HG03378 (cell line): ENCODE measurements at regions not wholly inside any gene's neighbourhood (a gene's known extent, or its start where the extent isn't known, plus 50 kb on each side); places are given as distances from the start of the nearest gene placed in this dataset.

ENCODE experiments used
- ATAC-seq: cut with Tn5 transposase; IDR thresholded peaks from one replicate; pipeline ENCODE4 v1.9.1; 2021; ENCODE audit warnings: mild to moderate bottlenecking, moderate library complexity; ENCODE audit not compliant: unreplicated experiment

- no peak for ATAC-seq
These were observed 121.1 kb downstream of the NHLRC3 start for GRCh38 chr13:39159393-39159792.

DNA sequence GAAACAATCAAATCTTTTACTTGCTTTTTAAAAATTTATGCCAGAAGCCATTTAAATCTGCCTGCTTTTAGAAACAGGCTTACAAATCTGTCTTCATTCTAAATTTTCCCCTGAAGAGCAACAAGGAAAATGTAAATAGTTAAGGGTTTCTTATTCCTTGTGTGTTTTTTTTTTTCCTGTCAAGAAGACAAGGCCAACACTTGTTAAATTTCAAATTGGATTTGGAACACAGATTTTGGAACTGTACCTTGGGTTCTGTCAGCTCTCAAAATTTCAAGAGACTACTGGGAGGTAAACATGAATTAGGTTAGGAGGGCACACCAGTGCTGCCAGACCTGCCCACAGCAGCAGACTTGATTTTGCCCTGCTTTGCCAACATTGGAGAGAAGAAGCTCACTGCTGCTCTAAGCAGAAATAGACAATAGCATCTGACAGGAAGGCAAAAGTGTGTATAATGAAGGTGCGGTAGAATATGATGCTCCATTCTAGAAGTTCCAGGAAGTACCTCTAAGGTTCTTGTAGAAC, 121.7 kb downstream of the NHLRC3 start:
- no peak for ATAC-seq

DNA sequence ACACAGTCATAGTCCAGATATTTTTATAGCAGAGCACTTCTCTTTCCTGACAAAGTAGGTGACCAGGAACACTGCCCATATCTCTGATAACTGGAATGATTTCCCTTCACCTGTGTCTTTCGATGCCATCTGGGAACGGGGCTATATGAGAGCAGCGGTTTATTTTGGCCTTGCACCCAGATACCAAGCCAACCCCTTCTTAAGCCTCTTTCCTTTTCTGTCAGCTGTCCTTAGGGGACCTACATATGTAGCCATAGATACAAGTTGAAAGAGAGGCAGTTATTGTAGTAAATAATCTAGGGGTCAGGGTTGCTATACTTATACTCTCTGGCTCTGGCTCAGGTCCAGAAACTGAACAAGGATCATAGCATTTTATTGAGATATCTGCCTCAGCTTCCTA, 128.8 kb downstream of the NHLRC3 start:
- ATAC-seq = no peak

DNA sequence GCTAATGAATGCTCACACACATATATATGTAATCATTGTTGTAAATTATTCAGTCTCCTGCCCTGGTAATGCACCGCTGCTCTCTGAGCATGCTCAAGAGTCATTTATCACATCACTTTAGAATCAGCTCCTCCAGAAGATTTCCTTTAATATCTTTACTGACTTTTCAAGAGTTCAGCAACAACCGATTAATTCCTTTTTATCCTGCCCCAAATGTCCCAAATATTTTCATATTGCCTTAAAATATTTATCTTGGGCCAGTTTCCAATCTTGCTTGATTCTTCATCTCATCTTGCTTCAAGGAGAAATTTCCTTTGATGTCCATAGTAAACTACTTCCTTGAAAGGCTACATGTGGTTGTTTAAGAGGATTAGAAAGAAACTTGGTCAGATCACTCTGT, 132.5 kb downstream of the NHLRC3 start:
- ATAC-seq = no peak

GRCh38 chr13:39185326-39185725, 147.1 kb downstream of the NHLRC3 start:
- ATAC-seq = no peak

GRCh38 chr13:39186205-39186875, 148.1 kb downstream of the NHLRC3 start:
- no peak for ATAC-seq

DNA sequence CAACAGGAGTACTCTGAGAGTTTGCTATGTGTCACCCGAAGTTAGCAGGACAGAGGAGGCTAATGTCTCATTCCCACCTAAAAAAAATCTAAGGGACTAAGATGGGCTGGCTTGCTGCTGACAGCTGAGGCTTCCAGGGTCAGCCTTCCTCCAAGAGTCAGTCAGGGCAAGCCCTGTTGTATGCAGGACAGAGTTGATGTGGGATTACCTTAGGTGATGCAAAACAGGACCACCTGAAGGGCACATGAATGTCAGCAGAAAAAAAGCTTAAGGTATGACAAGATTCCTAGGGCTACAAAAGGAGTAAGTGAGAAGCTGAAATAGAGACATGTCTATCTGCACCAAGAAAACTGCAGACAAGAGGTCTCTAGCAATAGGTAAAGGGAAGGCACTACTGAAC, 151.5 kb downstream of the NHLRC3 start:
- ATAC-seq = no peak

DNA sequence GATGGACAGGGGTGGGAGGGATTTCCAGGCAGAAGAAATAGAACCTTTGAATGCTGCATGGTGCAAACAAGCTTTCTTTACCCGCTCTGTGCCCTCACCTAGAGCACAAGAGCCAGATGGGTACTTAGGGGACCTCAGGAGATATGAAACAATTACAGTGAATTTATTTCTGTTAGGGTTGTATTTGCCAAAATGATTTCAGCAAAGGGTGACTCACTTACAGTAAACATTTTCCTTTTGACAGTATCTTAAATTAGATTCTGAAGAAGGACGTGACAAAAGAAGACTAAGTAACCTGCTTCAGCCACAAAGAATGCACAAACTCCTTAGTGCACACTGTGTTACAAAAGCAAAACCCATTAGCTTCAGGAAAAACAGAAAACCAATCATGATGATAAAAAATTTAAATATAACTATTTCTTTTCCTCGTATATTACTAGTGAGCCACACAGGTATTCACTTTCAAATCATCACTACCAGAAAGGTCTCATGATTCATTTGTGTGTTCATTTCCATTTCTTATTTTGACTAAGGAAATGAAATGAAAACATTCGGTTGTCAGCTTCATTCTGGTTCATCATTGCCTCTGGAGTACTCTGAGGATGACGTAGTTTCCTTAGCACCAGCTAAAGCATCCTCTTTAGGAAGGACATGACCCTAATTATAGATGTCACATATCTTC, 158.8 kb downstream of the NHLRC3 start:
- peak; percentile 84 for ATAC-seq

- ATAC-seq = peak; percentile 26
These were observed 159.4 kb downstream of the NHLRC3 start for GRCh38 chr13:39197647-39198007.

DNA sequence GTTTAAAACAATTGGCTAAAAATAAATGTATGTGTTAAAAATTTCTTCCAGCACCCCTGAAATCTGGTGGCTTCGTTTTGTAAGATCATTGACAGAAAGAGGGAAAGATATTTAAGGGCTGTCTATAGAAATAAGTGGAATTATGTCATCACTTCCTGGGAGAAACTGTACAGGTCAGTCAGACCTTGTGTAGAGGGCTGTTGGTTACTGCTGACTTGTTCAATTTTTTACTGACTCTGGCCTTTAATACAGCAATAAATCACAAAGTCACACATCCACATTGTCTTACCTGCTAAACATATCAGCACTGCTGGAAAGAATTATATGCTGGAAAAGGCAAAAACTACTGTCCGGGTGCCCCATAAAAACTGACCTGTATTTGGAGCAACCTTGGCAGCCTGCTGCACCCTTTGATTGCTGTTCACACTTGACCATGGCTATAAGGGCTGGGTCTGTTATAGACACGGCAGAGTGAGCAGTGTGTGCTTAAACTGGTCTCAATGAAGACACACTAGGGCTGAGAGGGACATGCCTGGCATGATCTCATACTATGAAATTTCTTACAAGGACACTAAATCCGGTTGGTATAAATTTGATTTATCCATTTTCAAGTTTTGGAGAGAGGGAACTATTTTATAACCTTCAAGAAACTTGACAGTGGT, 162.1 kb downstream of the NHLRC3 start:
- no peak for ATAC-seq

DNA sequence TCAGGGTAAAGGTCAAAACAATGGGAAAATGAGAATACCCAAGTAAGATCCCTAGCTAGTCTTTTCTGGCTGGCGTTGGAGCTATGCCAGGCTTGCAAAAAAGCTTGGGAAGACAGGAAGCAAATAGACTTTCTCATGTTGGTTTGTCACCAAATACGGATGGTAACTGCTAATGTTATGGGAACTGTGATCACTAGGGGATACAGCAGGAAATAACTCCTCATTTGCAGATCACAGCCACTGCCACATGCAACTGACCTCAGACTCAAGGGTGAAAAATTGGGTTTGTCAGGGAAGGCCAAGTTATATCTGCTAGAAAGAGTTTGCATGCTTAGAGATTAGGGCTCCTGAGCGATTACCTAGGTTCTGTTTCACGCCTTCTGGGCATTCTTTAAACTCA, 162.9 kb downstream of the NHLRC3 start:
- no peak for ATAC-seq

- no peak for ATAC-seq
These were observed 164.5 kb downstream of the NHLRC3 start for GRCh38 chr13:39202746-39203145.

DNA sequence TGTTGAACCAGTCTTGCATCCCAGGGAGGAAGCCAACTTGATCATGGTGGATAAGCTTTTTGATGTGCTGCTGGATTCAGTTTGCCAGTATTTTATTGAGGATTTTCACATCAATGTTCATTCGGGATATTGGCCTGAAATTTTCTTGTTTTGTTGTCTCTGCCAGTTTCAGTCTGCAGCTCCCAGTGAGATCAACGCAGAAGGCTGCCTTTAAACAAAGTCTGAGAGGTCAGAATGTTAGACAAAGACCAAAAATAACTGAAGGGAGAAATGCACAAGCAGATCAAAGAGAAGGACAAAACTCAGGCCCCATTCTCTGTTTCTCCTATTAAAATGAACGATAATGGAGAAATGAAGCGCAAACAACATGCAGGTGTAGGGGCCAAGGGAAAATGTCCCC, 170.4 kb downstream of the NHLRC3 start:
- no peak for ATAC-seq

GRCh38 chr13:39209731-39210531, 171.7 kb downstream of the NHLRC3 start:
- ATAC-seq = no peak

- no peak for ATAC-seq
These were observed 172.8 kb downstream of the NHLRC3 start for GRCh38 chr13:39210961-39211534.

DNA sequence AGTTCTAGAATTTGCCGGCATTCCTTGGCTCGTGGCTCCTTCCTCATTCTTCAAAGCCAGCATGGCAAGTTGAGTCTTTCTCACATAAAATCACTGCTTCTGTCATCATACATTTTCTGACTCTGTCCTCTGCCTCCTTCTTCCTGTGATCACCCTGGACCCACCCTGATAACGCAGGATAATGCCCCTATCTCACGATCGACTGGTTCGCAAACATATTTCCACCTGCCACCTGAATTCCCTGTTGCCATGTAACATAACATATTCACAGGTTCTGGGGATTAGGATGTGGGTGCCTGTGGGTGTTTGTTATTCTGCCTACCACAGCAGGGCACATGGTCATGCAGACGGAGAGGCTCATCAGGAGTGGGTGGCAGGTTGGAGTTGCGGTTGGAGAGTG, 177.7 kb downstream of the NHLRC3 start:
- ATAC-seq = no peak

DNA sequence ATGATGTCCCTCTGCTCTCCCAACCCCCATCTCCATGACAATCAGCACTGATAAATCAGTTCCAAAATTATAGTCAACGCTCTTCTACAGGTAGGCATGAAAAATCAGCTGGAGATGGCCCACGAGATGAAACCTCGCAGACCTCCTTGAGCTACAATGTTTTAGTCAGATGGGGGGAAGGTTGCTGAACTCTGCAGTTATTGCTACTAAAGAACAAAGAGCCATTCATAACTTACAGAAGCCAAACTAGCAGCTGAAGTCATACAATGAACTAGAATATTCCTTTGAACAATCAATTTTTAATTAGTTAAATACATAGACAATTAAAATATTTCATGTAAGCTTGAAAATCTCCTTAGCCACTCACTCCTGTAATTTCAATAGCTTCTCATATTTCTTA, 179.2 kb downstream of the NHLRC3 start:
- ATAC-seq = no peak

DNA sequence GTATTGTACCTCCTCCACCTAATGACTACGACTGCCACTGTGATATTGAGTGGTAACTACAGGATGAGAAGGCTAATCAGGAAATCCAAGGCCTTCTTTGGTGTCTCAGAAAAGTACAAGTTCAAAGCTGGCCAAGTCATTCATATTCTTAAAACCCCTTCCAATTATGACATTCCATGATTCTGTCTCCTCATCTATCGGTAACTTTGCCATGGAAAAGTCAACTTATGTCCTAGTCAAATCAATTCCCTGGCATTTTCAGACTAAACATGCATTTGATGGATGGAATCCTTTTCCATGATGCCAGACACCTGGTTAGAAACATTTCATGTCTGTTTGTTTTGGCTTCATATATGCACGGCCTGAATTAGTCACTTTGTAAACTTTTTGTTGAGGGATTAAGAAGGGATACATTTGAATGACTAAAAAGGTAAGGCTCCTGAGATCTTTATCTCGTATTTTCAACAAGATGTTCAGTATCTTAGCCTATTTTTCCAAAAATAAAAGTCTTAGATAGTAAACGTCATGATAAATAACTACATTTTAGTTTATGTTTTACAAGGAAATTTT, 186.5 kb downstream of the NHLRC3 start:
- ATAC-seq = no peak

DNA sequence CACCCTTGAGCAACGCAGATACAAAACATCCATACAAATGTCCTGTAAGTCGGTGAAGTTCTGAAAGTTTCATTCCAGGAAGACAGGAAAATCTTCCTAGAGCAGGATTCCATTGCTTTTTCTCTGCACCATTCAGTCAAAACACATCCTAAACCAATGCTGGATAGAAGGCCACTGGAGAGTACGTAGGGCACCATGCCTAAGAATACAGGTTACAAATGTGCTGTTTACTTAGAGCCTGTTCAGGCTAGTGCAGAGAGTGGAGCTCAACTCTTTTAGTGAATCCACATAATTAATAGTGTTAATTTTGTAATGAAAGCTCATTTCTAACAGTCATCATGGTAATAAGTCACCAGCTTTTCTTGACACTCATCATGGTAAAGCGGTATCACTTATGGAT, 187.6 kb downstream of the NHLRC3 start:
- ATAC-seq = no peak

DNA sequence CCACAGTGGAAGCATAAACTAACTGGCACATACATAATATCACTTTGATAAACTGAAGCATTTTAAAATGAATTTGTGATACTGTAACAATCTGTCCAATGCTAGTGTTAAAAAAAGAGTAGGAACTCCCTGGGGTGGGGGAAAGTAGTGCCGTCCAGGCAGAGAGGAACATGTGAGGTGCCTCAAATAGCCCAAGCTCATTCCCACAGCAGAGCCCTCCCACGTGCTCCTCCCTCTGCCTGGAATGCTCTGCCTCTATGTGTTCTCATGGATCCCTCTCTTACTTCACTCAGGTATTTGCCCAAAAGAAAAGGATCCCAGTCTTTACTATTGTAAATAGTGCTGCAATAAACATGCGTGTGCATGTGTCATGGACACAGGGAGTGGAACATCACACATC, 188.1 kb downstream of the NHLRC3 start:
- no peak for ATAC-seq
